ENCODE measurements at regions not wholly inside any gene's neighbourhood (a gene's known extent, or its start where the extent isn't known, plus 50 kb on each side); places are given as distances from the start of the nearest gene placed in this dataset.
A peak's percentile ranks its signal among the peaks of the same experiment; 100 is the strongest.

DNA sequence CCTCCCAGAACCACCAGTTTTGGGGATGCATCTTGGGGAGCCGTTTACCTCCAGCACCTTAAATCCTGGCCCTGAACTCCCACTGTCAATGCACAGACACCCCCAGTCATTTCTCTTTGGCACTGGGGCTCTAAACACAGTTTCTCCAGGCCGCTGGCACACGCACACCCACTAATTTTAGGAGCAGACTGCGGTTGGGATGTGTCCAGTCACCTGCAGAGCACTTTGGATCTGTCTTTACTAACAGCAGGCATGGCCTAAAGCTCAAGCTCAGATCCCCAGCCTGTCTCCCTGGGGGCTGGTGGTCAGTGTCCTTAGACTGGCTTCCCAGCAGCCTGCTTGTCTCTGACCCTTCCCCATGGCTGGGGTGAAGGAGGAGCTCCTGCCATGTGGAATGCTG lies 49.9 kb downstream of the SYNE3 start:
- no peak for DNase-seq

DNA sequence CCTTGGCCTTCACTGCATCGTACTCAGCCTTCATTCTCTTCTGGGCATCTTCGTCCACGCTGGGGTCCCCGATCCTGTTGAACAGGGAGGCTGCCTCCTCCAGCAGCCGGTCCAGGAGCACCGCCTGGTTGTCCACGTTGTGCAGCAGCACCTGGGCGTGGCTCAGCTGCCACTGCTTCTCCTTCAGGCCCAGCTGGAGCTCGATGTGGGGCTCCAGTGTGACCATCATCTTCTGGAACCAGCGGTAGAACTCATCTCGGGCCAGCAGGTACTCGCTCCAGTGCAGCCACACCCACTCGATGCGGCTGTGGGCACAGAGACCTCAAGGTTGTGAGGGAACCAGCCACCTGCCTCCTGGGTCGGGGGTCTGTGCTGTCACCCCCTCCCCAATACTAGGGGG lies 50.5 kb downstream of the SYNE3 start:
- DNase-seq = no peak

DNA sequence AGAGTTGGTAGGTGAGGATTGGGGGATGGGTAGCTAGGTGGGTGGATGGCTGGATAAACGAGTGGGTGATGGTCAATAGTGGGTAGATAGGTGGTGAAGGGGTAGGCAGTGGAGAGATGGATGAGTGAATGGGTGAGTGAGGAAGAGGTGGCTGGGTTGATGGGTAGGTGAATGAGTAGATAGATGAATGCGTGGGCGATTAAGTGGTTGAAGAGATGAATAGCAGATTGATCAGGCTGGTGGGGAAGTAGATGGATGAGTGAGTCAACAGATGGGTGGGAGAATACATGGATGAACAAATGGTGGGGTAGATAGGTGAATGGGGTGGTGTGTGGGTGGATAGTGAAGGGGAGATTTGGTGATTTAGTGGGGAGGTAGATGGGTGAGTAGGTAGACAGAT lies 51.1 kb downstream of the SYNE3 start:
- no peak for DNase-seq

DNA sequence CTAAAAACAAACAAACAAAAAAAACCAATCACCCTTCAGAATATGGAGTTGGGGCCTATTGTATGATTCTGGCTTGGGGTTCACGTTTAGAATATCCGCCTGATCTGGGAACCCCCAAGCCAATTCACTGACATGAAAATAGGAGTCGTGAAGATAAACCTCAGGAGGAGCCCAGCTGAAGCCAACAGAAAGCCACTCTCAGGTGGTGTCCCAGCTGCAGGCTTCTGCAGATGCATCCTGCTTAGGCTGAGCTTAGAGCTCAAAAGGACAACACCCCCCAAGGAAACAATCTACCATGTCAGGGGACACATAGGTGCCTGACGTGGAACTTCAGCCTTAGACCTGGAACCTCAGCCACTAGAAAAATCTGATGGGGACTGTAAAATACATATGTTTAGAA lies 51.9 kb downstream of the SYNE3 start:
- no peak for DNase-seq

DNA sequence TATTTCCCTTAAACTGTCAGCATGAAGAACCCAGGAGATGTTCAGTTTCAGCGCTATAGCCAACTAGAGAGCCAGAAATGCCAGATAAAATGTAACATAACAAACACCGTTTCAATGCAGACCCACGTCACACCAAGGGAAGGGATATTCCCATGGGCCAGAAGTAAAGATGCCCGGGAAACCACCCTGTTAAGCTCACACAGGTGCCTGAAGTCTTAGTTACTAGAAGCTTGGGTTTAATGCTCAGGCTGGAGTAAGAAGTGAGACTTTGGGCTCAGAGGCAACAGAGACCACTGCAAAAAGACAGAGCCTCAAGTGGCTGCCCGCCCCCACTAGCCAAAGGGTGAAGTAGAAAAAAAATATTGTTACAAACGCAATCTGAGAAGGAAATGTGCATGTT lies 52.3 kb downstream of the SYNE3 start:
- DNase-seq = no peak

DNA sequence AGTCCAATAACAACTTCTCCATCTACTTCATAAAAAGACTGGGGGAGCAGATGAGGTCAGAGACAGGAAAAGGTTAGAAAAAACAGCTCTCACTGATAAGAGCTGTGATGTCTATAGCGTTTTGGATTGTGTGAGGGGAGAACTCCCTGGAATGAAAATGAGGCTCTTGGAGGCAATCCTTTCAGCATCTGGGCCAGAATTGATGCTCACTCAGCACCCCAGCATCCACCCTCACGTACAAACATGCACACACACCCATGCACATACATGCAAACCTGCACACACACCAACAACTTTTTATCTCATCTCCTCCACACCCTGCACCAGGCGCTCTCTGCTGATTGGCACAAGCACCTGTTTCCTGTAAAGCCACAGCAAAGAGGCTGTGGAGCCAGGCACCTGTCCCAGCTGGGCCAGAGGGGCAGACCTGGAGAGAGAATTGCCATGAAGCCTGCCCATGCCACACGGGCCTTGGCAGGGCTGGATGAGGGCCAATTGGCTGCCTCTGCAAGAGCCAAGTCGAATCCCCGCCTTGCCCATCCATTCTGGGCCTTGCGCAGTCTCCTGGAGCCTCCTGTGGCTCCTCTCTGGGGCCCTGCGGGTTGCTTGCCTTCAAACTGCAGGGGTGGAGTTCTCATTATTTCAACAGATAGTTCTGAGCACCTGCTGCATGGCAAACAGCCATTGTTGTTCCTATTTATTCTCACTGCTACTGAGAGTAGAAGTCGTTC lies 53.1 kb downstream of the SYNE3 start:
- no peak for DNase-seq

DNA sequence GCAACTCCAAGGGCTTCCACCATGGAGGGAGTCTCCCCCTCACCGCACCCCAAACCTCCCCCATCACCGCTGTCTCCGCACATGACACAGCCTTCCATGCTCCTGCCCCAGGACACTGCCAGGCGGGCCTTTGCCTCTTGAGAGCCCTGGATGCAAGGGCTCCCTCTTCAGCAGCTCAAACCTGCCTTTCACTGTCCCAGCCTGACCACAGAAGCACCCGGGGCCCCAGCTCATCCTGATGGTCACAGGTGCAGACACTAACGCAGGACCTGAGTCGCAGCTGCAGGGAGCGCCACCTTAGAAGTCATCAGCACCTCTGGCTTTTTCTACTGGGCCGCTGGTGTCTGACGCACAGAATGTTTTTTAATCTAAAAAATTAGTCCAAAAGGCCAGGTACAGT lies 54.0 kb downstream of the SYNE3 start:
- DNase-seq = no peak

DNA sequence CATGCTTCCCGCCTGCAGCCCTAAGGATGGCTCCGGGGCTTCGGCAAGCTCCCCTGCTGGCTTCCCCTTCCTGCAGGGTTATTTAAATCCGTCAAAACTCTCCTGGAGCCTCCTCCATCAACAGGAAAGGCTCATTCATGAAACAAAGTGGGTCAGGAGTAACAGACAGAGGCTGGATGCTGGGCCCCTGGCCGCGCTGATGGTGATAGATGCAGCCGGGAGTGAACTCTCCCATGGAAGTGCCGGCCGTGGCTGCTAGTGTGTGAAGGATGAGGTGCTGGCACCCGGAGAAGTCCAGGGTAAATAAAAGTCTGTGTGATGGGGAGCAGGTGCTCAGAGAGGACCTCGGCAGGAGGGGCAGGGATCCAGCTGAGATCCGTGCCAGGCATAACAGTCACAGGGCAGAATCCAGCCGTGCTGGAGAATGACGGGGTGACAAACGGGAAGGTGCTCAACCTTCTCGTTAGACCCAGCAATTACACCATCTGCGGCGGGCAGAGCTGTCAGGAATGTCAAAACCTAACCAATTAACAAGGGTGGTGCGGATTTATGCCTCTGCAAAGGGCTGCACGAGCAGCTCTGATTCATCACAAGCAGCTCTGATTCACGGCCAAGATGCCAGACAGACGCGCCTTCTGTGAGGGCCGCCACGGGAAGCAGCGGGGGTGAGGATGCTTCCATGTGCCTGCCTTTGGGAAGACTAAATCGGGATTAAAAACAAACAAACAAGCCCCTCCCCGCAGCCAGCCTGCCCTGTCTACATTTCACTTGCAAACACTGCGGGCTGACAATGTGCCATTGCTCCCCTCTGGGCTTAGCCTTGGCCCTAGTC lies 55.6 kb downstream of the SYNE3 start:
- DNase-seq = no peak

DNA sequence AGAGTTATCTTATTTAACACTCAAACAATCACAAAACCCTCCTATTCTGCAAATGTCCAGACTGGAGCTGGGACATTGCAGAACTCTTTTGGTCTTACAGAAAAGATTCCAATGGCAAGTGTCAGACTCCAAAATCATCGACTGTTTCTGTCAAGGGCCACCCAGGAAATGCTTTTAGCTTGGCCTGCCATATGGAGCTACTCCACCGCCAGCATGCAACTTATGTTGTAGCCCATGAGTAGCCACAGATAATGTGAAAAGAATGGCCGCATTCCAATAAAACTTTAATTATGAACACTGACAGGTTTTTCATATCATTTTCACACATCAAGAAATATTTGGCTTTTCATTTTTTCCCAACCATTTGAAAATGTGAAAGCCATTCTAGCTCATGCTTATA lies 57.5 kb downstream of the SYNE3 start:
- DNase-seq = no peak

DNA sequence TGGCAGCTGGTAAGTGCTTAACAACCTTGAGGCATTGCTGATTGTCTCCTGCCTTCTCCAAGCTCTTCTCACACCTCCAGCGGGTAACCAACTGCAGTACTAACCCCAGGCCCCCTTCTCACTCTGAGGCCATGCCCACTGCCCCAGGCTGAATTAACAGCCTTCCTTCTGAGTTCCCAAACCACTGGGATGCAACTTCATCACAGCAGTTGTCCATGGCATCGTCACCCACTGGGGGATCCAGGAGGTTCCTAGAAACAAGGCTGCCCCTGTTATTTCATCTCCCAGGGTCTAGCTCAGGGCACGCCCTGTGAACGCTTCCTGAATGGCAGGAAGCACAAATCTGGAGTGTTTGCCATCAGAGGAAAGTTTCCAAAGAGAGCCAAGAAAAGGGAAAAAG lies 58.0 kb downstream of the SYNE3 start:
- DNase-seq = no peak

DNA sequence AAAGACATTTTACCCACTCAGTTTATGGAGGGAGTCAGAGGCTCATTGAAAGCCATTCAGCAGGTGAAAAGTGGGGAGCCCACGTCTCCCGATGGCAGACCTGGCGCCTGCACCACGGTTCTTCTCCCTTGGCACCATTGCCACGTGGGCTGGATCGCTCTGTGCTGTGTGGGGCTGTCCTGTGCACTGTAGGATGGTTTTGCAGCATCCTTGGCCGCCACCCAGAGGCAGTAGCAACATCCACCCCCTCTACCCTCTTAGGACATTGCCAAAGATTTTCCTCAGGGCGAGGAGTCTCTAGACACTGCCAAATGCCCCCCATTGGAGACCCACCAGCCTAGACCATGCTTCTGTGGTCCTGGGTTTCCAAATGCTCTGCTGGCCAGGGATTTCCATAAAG lies 60.2 kb downstream of the SYNE3 start:
- DNase-seq = no peak

DNA sequence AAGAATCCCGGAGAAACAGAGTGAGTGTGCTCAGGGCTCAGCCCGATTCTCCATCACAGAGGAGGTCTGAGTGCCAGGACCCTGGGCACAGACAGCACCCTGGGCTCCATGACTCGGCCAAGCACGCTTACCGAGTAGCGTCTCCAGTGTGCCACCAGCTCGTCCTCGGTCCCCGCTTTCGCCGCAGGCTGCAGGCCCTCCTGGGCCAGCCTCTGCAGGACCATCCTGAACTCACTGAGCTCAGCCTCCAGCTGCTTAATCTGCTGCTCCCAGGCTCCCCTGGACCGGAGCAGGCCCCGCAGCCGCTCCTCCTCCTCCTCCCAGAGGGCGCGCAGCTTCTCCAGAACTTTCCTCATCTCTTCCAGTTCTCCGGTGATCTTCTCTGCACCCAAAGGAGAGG lies 61.2 kb downstream of the SYNE3 start:
- DNase-seq = no peak

DNA sequence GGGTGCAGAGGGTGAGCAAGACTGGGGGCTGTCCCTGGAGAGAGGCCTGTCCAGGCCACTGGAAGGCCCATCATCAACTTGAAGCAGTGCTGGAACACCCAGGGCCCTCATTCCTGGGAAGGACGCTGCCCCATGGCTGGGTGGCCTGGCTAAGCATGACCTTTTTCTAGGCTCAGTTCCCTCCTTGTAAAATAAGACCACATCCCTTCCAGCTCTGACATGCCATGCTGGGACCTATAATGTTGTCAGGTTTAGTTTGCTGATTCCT lies 62.8 kb downstream of the SYNE3 start:
- no peak for DNase-seq

DNA sequence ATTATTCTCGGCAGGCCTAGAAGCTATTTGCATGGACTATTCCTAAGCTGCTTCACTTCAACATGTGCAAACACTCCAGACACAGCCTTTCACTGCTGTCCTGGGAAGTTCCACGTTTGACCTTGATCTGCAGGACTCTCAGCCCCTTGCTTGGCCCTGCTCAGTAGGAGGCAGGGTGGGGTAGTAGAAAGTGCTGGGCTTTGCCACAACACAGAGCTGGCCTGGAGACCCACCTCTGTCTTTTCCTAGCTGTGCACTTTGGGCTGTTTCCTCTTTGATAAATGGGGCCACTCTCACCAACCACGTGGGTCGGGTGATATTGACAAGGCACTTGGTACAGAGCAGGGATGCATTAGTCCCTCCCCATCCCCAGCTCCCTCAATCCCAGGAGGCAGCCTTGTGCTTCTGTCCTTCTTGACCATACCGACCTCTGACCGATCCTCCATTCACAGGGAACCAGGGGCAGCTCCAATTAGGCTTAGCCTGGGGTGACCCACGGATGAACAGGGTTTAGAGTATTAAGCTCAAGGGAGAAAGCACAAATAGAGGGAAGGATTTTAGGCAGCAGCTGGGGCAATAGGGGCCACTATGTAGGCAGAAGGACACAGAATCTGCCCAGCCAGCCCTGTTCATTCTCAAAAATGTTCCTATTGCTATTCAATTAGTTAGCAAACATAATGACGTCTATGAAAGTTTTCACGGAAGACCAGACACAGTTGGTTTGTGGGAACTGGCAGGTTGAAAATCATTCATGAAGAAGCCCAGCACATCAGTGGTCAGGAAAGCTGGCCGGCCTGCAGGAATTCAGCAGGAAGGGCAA lies 63.3 kb downstream of the SYNE3 start:
- DNase-seq = no peak

DNA sequence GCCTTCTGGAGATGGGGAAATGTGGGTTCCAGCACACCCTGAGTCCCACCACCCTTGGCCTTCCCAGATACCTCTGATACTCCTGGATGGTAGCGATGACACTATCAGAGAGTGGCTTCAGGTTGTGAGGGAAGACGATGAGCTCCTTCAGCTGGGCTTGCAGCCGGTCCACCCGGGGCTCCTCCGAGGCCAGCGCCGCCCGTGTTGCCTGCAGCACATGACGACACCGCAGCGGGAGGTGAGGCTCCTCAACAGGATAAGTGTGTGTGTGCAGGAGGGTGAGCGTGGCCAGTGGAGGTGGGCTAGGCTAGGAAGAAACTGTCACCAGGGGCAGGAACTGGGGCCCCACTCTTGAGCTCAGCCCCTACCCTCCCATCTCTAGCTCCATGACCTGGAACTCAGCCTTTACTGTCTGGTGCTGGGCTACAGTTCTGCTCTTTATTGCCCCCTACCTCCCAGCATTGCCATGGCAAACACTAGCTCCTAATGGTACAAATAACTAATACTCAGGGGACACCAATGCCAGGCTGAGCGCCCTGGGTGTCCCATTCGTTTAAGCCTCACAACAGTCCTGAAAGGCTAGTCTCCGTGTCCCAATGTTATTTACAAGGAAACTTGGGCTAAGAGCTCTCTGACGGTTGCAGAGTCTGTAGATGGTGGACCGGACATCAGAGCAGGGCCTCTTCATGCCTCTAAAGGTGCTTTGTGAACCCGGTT lies 64.1 kb downstream of the SYNE3 start:
- DNase-seq = peak; percentile 8

DNA sequence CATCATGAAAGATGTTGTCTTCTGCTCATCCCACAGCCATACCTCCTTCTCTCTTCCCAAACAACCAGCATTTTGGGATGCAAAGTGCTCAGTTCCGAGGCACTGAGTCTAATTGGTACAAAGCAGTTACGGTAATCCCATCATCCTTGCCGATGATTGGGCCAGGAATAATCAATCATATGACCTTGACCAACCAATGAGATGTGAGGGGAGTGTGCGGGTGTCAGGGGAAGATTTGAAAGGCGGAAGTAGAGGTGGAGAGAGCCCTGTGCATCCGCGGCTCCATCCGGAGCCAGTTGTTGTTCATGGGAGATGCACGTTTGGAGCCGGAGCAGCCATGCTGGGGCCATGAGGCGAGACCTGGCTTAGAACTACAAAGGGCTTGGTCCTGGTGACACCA lies 67.3 kb downstream of the SYNE3 start:
- no peak for DNase-seq

DNA sequence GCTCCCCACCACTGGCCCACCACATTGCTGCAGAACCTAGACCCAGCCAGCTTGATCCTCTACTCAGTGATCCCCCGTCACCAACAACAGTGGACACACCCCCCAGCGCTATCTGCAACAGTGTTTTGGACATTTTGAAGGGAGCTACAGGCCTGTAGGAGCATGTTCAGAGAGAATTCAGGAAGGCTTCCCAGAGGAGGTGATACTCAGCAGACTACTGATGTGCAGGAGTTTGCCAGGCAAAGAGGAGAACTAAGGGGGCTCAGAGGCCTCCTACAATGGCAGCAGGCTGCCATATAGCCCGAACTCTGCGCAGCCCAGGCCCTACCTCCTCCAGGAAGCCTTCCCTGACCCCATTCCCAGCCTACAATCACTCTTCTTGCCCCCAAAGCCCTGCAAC lies 70.0 kb downstream of the SYNE3 start:
- no peak for DNase-seq

DNA sequence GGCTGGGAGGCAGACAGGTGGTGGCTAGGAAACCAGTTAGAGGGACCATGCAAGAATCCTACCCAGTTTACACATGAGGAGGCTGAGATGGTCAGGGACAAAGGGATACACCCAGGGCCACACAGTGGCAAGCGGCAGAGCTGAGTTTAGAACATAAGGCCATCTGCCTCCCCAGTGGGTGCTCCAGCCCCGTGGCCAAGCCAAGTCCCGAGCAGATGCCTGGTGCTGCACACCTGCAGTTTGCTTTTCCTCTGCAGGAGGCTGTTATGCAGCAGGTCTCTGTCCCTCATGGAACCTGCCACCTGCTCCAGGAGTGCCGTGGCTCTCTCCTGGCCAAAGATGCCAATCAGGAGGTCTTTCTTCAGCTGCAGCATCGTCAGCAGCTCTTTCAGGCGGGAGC lies 70.8 kb downstream of the SYNE3 start:
- no peak for DNase-seq

DNA sequence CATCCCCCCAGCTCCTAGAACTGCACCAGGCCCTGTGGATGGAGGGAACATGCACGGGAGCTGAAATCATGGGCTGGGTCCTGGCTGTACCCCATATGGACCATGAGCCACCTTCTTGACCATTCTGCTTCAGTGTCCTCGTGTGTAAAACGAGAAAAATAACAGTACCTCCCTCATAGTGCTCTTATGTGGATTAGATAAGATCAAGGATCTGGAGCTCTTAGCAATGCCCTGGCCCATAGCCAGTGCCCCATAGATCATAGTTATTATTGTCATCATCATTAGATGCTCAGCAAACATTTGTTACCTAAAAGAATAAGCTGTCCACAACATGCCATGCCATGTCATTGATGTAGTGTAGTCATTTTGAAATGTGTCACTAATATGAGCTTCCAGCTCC lies 71.3 kb downstream of the SYNE3 start:
- no peak for DNase-seq

DNA sequence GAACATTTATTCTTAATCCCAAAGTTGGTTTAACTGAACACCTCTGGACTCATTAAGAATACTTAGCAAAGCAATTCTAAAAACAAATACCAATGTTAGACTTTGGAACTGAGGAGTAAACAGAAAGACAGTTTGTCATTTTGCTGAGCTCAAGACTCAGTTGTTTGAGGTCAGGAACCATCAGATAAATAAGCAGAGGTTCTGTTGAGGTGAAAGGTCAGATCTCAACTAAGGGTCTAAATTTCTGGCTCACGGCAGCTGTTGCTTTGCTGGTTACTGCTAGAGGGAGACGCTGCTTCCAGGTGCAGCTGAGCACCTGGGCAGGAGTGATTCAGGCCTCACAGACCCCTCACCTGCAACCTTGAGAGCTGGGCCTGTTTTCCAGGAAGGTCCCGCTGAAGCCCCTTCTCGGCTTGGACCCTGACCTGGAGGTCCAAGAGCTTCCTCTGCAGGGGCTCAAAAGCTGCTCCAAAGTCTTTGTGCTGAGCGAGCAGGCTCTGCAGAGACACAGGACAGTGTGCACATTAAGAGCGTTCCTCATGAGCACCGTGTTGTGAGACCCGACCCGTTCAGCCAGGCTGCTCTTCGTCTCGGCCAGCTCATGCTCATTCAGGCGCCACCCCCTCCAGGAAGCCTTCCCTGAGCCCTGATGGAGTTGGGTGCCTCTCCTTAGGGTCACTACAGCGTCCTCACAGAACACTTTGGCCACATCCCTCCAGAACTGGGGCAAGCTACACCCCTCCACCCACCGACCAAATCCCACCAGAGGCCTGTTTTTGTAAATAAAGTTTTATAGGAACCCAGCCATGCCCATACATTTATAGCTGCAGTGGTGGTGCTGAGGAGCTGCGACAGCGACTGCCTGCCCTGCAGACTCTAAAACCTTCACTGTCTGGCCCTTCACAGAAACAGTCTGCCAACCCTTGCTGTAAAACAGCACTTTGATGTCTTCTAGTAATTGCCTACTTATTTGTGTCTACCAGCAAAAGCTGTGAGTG lies 72.0 kb downstream of the SYNE3 start:
- no peak for DNase-seq

DNA sequence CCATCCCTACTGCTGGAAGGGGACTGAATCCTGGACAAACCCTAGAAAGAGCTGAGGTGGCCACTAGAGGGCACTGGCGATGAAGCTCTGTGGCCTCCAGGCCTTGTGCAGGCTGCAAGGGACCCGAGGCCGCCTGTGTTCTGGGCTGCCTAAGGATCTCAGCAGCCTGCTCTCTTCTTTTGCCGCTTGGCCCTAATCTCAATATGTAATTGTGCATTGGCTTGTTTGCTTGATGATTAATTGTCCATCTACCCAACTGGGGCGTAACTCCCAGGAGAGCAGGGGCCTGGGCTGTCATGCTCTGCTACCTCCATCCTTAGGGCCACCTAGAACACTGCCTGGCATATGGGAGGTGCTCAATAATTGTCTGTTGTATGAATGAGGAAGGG lies 73.8 kb downstream of the SYNE3 start:
- DNase-seq = peak; percentile 78

DNA sequence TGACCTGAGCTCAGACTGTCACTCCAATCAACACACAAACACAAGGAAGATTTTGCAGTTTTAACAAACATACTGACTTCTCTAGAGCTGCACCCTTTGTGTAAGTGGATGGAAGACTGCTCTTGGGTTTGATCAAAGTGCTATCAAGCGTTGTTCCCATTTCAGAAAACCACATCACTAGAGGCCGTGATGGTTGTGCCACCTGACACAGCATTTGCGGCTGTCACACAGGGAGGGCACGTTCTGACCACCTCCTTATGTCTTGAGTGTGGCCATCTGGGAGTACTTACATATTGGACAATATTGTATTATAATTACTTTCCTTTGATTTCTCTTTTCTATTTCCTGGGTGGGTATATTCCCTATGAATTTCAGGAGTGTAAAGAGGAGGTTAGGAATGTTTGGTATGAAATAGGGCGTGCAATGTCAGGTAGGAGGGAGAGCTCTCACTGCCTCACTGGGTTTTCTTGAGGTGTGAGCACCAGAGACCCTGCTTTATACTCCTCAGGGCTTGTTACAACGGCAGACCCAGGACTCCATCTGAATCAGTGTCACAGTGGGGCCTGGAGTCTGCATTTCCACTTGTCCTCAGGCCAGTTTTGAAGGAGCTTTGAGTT lies 74.3 kb downstream of the SYNE3 start:
- no peak for DNase-seq
